GM21423 (cell line): ENCODE measurements at regions not wholly inside any gene's neighbourhood (a gene's known extent, or its start where the extent isn't known, plus 50 kb on each side); places are given as distances from the start of the nearest gene placed in this dataset.
A peak's percentile ranks its signal among the peaks of the same experiment; 100 is the strongest.

Source experiments
- ATAC-seq: cut with Tn5 transposase; IDR thresholded peaks from one replicate; pipeline ENCODE4 v1.9.1; 2021; ENCODE audit warnings: mild to moderate bottlenecking, moderate library complexity; ENCODE audit not compliant: unreplicated experiment

DNA sequence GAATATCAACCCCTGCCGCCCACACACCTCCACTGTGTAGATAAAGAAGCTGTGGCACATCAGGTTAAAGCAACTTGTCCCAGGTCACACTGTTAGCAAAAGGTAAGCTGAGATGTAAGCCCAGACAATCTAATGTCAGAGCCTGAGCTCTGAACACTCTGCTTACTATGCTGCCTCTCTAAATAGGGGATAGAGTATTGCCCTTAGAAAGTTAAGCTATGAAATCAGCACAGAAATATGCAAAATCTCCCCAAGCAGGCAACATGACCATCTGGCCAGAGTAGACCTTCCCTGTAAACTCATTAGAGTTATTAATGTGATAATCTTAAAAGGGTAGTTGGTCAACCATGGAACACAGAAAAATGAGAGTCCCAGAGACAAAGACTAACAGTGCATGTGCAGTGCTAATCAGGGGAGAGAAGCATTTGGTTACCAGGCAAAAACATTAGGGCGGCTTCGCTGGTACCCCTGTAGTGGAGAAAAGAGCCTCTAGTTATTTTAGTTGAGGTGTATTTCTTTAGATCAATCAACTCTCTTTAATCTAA lies 171.0 kb downstream of the BTG1 start:
- ATAC-seq: no peak

- no peak for ATAC-seq
Observed at GRCh38 chr12:91973813-91974212, 171.8 kb downstream of the BTG1 start.

- no peak for ATAC-seq
Observed at GRCh38 chr12:91972896-91973295, 172.8 kb downstream of the BTG1 start.

GRCh38 chr12:91968777-91969171 lies 176.9 kb downstream of the BTG1 start:
- no peak for ATAC-seq

DNA sequence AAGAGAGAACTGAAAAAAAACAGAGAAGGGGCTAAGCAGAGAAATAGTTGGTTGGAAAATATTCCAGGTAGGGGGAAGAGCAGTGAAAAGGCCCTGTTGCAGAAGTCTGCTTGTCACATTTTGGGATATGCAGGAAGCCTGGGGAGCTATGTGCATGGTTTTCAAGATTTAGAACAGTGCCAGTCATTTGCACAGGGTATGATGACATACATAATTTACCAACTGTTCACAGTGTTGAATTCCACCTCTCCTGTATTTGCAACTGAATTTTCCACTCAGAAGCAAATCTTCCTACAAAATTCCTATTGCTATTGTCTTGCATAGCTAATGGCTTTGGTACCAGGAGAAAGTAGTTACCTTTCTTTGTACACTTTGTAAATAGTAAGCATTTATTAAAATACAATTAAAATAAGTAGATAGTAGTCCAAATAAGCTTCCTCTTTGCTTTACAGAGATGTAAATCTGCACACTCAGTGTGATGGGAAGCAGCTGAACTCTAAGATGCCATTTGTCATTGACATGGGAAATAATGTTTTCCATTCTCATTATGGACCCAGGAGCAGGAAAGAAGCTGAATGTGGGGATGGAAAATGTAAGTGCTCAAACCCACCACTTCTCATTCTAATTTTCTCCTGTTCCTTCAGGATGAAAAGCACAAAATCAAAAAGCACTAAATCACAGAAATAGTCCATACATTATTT lies 177.4 kb downstream of the BTG1 start:
- no peak for ATAC-seq

GRCh38 chr12:91967590-91967989 lies 178.1 kb downstream of the BTG1 start:
- ATAC-seq: no peak

DNA sequence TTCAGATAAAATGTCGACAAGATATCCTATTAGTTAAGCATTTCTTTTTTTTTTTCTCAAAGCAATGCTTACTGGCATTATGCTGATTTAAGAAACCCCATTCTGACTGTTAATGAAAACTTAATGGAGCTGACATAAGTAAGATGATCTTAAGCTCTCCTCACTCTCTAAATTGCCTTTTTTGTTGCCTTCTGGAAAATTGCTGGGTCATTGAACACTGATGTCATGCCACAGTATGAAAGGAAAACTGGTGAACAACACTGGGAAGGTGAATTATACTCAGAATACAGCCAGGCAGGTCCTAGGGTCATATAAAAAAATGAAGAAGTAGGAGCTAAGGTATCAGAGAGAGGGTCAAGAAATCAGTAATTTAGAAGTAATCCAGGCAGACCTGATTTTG lies 179.9 kb downstream of the BTG1 start:
- no peak for ATAC-seq

GRCh38 chr12:91964501-91964900 lies 181.1 kb downstream of the BTG1 start:
- no peak for ATAC-seq

GRCh38 chr12:91959220-91959619 lies 186.4 kb downstream of the BTG1 start:
- ATAC-seq: no peak

DNA sequence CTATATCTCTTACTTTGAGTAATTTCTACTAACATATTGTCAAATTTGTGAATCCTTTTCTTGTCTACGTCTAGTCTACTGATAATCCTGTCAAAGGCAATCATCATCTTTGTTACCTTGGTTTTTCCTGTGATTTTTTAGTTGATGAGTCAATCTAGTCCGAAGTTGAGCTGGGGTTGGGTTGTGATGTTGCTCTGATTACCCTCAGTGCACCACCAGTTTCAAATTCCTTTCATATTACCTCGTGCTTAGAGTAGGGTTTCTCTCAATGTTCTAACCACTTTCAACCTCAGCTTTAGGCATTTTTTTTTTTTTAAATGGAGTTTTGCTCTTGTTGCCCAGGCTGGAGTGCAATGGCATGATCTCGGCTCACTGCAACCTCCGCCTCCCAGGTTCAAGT lies 186.8 kb downstream of the BTG1 start:
- no peak for ATAC-seq

GRCh38 chr12:91954747-91955146 lies 190.9 kb downstream of the BTG1 start:
- no peak for ATAC-seq

DNA sequence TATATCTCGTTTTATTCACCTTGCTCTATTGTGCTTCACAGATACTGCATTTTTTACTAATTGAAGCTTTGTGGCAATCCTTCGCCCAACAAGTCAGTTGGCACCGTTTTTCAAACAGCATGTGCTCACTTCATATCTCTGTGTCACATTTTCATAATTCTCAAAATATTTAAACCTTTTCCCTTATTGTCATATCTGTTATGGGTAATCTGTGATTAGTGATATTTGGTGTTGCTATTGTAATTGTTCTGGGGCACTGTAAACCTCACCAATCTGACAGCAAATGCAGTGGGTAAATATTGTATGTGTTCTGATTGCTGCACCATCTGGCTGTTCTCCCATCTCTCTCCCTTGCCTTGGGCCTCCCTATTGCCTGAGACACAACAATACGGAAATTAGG lies 191.3 kb downstream of the BTG1 start:
- ATAC-seq: no peak

DNA sequence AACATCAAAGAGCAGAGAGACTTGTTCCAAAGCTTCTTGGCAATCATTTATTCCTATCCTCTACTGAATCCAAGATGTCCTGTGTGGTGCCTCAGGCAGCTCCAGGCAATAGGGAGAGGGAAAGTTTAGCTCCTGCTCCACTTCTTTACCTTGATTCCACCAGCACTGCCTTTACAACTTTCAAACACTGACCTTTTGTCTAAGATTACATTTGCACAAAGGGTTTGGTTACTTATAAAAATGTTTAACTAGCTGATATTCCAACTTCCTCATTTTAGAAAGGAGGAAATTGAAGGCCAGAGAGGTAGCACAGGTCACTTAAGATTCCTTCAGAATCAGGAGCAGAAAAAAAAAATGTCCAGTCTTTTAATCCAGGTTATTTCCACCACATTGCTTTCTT lies 192.7 kb downstream of the BTG1 start:
- ATAC-seq: no peak

DNA sequence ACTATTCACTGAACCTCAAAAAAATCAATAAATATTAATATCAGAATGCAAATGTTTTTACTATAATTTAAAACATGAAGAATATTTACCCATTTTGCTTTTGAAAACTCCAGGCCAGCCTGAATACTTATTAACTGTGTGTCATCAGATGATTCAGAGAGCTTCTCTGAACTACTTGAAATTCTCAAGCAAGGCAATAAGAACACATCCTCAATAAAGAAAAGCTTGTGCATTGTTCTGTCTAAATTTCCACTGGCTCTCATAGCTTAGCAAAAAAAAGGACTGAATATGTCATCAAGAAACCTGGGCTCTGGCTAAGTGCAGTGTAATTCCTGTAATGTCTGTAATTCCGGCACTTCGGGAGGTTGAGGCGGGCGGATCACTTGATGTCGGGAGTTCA lies 194.1 kb downstream of the BTG1 start:
- ATAC-seq: no peak

DNA sequence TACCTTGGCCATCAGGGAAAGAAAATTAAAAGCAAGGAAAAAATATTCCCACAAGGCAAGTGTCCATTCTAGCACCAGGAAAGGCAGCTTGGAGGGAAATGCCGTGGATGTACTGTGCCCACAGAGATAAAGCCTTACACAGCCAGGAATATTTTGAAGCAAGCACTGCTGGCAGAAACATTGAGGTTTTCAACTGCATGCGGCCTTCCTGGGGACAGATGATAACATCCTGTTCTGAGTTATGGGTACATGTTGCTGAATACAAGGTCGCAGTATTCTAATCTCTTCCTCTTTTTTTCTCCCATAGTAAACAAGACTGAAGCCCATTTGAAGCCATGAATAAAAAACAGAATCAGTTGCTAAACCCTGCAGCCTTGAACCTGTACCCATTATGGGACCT lies 197.1 kb downstream of the BTG1 start:
- no peak for ATAC-seq

GRCh38 chr12:91947459-91947858 lies 198.2 kb downstream of the BTG1 start:
- peak; percentile 89 for ATAC-seq

DNA sequence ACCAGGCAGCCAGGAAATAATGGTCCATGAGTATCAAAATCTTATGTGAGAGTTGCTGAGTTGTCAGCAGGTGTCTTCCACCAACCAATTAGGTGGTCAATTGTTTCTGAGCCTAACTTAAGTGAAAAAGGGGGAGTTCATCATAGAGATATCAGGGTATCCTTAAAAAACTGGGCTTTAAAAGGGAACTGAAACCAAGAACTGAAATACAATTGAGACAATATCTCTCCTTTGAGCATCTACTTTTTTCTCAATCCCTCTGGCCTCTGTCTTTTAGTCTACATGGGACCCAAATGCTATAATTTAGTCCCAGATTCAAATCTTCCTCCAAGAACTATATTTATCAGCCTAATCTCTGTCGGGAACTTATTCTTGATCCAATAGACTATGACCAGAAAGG lies 201.0 kb downstream of the BTG1 start:
- ATAC-seq: no peak

DNA sequence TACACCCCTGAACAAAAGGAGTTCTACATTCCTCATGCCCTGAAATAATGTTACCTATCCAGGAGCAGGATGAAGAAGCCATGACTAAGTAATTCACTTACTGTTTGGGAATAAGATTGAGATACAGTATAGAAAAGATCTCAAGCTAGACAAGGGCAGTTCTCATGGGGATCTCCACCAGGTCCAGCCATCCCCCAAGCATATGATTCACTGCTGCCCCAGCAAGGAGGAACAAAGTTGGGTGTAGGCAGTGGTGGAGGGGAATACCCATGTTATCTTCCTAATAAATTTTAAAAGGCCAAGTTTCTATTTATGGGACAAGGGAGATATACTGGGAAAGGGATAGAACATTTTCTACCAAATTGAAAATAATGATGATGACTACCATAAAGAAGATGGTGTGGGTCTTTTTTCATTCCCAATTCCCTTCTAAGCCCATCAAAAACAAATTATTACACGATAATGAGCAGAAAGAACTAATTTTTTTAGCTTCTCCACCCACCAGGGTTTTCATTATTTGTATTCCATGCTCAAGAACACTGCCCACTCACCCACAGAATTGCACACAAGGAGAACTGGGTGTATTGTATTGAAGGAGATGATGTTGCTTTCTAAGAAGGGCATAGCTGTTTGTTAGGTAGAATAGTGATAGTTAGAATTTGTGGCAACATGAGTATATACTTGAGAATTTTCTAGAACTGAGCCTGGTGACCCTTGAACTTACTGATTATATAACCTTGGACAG lies 204.6 kb downstream of the BTG1 start:
- ATAC-seq: no peak

DNA sequence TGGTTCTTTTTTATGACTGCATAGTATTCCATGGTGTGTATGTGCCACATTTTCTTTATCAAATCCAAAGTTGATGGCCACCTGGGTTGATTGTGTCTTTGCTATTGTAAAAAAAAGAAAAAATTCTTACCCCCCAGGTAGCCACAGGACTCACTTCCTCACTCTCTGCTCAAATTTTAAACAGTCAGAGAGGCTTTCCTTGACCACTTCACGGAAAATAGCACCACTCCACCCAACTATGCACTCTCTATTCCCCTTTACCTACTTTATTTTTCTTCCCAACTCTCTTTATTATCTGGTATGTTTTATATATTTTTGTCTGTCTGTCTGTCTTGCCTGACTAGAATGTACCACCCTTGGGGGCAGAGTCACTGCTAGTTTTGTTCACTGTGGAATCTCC lies 205.3 kb downstream of the BTG1 start:
- ATAC-seq: no peak

- no peak for ATAC-seq
Observed at GRCh38 chr12:91937706-91938105, 207.9 kb downstream of the BTG1 start.

- ATAC-seq: no peak
Observed at GRCh38 chr12:91937009-91937408, 208.6 kb downstream of the BTG1 start.

DNA sequence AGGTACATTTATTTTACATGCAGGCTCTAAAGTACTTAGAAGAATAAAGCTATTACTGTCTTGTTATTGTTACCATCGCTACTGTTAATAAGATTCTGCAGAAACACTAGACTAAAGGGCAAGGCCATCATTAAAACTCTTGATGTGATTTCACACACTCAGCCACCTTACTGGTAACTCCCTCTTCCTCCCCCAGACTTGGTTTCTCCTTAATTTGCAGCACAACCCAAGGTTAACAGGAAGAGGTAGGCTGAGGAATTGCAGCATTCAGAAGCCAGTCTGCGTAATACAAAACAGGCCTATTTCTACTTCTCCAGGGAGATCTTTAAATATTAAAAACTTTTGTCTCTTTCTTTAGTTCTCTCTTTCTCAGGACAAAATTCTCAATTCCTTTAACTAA lies 210.3 kb downstream of the BTG1 start:
- no peak for ATAC-seq
